GM19372 (cell line): ENCODE measurements at regions not wholly inside any gene's neighbourhood (a gene's known extent, or its start where the extent isn't known, plus 50 kb on each side); places are given as distances from the start of the nearest gene placed in this dataset.
"Not testable (repeated sequence)": the region's sequence is repeated elsewhere in the genome, so short reads cannot be mapped to it uniquely, and the experiment has no call there.

ENCODE experiments used
- ATAC-seq: cut with Tn5 transposase; IDR thresholded peaks from one replicate; pipeline ENCODE4 v1.9.1; 2021; ENCODE audit warnings: mild to moderate bottlenecking, low read depth, moderate library complexity; ENCODE audit not compliant: unreplicated experiment

DNA sequence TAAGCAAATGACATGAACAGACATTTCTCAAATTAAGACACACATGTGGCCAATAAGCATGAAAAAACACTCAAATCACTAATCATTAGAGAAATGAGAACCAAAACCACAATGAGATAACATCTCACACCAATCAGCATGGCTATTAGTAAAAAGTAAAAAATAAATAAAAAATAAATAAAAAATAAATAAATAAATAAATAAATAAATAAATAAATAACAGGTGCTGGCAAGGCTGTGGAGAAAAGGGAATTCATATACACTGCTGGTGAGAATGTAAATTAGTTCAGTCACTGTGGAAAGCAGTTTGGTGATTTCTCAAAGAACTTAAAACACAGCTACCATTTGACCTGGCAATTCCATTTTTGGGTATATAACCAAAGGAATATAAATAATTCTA, 167.1 kb upstream of the CNKSR2 start:
- ATAC-seq, result no peak

DNA sequence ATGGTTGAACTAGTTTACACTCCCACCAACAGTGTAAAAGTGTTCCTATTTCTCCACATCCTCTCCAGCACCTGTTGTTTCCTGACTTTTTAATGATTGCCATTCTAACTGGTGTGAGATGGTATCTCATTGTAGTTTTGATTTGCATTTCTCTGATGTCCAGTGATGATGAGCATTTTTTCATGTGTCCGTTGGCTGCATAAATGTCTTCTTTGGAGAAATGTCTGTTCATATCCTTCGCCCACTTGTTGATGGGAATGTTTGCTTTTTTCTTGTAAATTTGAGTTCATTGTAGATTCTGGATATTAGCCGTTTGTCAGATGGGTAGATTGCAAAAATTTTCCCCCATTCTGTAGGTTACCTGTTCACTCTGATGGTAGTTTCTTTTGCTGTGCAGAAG, 155.0 kb upstream of the CNKSR2 start:
- not testable (repeated sequence) for ATAC-seq

DNA sequence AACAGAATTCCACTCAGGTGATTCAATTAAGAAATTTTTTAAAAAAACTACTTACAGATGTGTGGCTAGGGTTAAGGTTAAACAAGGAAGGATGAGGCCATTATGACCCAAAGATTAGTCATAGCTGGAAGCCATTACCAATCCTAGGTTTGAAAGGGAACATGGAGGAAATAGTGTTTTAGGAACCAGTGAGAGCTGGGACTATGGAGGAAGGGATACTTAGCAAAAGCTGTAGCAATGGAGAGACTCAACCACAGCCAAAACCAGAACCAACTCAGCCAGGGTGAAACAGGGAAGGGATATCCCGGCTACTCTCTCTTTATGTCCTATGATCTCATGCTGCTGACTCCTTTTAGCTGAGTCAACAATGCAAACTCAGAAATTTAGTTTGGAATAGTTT, 148.6 kb upstream of the CNKSR2 start:
- ATAC-seq, result no peak

DNA sequence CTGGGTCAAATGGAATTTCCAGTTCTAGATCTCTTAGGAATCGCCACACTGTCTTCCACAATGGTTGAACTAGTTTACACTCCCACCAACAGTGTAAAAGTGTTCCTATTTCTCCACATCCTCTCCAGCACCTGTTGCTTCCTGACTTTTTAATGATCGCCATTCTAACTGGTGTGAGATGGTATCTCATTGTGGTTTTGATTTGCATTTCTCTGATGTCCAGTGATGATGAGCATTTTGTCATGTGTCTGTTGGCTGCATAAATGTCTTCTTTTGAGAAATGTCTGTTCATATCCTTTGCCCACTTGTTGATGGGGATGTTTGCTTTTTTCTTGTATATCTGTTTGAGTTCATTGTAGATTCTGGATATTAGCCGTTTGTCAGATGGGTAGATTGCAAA, 145.2 kb upstream of the CNKSR2 start:
- ATAC-seq, result not testable (repeated sequence)

DNA sequence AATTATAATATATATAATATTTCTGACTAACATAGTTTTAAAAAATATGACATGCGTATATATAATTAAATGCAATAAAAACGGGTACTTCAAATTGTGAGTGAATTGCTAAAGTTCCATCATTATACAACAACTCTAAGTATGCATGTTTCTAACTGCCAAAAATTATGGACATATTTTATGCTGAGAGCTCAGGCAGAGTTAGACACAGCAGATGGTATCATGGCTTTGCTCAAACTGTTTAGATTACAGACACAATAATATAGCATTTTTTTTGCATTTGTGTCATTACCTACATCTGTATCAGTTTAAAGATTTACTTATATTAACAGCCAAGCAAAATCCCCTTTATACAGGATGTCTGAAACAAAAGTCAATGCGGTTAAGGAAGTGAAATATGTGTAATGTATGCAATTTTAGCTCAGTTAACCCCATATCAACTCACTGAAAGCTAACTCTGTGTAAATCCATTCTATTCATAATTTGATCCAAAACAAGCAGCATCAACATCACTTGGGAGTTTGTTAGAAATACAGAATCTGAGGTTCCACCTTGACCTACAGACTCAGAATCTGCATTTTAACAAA, 119.1 kb upstream of the CNKSR2 start:
- ATAC-seq, result peak; percentile 97

DNA sequence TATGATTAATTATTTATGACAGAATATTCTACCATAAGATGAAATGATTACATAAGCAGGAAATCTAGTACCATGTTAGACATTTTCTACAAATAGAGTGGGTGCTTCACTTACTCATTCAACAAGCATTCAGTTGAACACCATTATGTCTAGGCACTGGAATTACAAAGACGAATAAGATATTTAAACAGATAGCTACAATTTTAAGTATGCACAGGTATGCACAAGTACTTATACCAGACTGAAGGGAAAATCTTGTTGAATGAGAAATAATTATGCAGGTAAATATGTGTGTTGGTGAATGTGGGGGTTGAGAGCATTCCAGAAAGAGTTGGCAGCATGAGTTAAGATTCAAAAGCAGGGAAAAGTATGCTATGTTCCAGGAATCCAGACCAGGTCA, 107.3 kb upstream of the CNKSR2 start:
- ATAC-seq, result no peak

DNA sequence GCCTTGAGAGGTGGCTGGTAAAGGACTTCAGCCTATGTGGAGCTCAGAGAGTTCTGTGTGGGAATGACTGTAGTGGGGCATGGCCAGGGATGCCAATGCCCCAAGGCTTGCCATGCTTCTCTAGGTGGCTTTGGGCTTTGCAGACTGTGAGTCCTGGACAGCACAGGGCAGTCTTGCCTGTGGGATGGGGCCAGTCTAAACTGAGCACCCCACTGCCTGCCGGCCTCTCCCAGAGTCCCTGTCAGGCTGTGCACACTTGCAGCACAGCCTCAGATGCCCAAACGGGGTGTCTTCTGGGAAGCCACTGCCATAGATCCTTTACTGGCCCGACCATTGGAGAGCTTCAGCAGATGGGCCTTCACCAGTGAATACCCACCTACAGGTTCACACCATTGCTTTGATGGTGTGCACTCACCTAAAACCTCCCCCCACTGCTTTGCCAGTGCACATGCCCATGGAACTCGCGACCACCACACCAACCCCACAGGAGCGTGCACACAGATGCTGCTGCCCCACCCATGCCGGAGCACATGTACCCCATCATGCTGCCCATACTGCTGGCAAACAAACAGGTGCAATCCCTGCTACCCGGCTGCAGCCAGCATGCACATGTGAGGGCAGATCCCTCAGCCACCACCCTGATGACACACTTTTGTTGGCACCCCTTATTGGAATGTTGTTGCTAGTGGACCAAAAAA, 97.3 kb upstream of the CNKSR2 start:
- ATAC-seq, result no peak

DNA sequence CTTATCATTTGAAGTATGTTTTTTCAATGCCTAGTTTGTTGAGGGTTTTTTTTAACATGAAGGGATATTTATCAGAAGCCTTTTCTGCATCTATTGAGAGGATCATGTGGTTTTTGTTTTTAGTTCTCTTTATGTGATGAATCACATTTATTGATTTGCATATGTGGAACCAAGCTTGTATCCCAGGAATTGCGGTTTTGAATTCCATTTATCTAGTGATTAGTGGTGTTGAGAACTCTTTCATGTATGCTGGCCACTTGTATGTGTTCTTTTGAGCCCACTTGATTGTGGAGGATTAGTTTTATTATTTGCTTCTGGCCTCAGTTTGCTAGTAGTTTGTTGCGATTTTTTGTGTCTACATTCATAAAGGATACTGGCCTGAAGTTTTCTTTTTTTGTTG, 85.0 kb upstream of the CNKSR2 start:
- ATAC-seq, result no peak

DNA sequence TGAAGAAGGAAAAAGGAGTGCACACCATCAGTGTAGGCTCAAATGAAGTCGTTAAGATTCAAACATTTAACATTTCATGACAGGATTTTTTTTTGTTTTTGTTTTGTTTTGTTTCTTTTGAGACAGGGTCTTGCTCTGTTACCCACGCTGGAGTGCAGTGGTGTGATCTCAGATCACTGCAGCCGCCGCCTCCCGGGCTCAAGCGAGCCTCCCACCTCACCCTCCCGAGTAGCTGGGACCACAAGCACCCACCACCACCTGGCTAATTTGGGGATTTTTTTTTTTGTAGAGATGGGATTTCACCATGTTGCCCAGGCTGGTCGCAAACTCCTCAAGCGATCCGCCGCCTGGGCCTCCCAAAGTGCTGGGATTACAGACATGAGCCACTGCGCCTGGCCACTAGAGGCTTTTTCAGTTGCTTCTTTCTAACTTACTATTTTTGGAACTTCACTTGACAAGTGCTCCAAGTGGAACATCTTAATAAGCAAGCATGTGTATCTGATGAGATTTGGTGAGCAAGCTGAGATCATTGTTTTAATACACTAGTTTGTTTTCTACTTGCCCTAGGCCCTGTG, 78.9 kb upstream of the CNKSR2 start:
- ATAC-seq, result no peak

DNA sequence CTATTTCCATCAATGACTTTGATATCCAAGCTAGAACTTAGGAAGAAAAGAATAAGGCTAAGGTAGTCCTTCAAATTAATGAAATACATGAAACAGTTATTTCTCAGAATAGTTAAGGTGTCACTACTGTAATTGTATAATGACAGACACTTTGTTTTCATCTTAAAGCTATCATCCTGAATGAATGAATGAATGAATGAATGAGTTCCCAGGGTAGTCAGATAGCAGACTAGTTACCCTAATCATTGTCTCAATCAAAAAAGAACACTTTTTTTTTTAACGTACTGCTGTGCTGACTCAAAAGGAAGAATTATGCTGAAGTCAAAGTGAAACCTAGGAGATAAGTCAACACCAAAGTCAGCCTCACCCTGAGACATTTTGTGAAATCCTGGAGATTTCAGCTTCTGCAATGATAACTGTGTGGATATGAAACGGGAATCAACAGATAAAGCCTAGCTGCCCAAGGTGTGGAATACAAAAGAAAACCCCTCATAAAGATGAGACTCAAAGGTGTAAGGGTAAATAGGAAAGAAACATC, 68.3 kb upstream of the CNKSR2 start:
- ATAC-seq, result no peak

DNA sequence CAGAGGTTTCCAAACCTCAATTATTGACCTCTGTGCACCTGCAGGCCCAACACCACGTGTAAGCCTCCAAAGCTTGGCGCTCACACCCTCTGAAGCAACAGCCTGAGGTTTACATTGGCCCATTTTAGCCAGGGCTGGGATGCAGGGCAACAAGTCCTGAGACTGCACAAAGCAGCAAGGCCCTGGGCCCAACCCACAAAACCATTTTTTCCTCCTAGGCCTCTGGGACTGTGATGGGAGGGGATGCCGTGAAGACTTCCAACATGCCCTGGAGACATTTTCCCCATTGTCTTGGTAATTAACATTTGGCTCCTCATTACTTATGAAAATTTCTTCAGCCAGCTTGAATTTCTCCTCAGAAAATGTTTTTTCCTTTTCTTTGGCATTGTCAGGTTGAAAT, 54.9 kb upstream of the CNKSR2 start:
- no peak for ATAC-seq
